ENCODE measurements at regions not wholly inside any gene's neighbourhood (a gene's known extent, or its start where the extent isn't known, plus 50 kb on each side); places are given as distances from the start of the nearest gene placed in this dataset.

DNA sequence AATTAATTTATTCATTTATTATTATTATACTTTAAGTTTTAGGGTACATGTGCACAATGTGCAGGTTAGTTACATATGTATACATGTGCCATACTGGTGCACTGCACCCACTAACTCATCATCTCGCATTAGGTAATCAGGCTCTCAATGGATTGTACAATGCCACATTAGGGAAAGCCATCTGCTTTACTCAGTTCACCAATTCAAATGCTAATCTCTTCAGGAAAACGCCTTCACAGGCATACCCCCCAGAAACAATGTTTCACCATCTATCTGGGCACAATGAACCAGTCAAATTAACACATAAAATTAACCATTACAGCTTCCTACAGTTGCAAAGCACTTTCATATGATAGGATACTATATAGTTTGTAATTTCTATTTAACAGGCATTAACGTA lies 84.8 kb upstream of the DNAJC10 start:
- Mint-ChIP-seq H3K9me3 (ENCODE audit: low read depth) (no peaks in the 10 kb centered on the region), H3K27me3 (no peaks in the 10 kb centered on the region), H3K4me1 (ENCODE audit: low read depth) (peaks cover 1% of the 10 kb centered on the region), H3K27ac (no peak overlapping the region), H3K4me3 (ENCODE audit: low read depth) (no peak overlapping the region), H3K36me3 (ENCODE audit: insufficient read depth) (no peaks in the 10 kb centered on the region)
- DNase-seq (ENCODE audit: low spot score, unreplicated experiment), result no peak
- no peak for TF ChIP-seq CTCF (IDR thresholded peaks at IDR 0.05; ENCODE audit: unreplicated experiment)

DNA sequence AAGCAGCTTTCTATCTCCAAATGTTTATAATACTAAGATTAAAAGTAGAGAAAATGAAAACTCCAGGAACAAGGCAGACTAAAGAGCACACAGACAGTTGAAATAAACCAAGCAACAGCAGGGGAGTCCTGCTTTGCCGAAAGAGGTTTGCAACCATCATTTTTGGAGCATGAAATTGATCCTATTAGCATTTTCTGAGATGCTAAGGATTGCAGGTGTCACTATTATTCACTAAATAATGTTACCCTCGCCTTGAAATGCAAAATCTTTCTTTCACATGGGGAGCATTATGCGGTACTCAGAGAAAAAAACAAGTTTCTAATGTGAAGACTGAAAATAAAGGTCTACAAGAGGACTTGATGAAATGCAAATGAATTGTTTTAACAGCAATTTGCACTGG lies 81.7 kb upstream of the DNAJC10 start:
- no peak for TF ChIP-seq CTCF (IDR thresholded peaks at IDR 0.05; ENCODE audit: unreplicated experiment)
- H3K9me3 Mint-ChIP-seq (ENCODE audit: low read depth), result no peaks in the 10 kb centered on the region
- no peak overlapping the region for H3K4me3 Mint-ChIP-seq (ENCODE audit: low read depth)
- H3K36me3 Mint-ChIP-seq (ENCODE audit: insufficient read depth), result no peaks in the 10 kb centered on the region
- H3K27ac Mint-ChIP-seq, result no peak overlapping the region
- no peak for DNase-seq (ENCODE audit: low spot score, unreplicated experiment)
- peaks cover 7% of the 10 kb centered on the region for H3K4me1 Mint-ChIP-seq (ENCODE audit: low read depth)
- no peaks in the 10 kb centered on the region for H3K27me3 Mint-ChIP-seq

DNA sequence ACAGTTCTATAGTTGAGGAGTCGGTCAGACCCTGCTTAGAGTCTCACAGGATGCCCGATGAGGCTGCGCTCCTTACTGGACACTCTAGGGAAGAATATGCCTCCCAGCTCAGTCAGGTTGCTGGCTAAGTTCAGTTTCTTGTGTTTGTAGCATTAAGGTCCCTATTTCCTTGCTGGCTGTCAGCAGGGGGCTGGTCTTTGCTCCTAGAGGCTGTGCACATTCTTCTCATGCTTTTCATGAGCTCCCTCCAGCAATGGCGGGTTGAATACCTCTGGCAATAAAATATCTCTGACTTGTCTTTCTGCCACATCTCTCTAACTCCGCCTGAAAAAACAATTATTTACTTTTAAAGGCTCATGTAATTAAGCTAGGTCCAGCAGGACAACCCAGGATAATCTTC lies 79.4 kb upstream of the DNAJC10 start:
- Mint-ChIP-seq H3K4me3 (ENCODE audit: low read depth) (no peak overlapping the region), H3K4me1 (ENCODE audit: low read depth) (peaks cover 5% of the 10 kb centered on the region), H3K36me3 (ENCODE audit: insufficient read depth) (no peaks in the 10 kb centered on the region), H3K9me3 (ENCODE audit: low read depth) (no peaks in the 10 kb centered on the region), H3K27me3 (no peaks in the 10 kb centered on the region), H3K27ac (peak overlapping the region; percentile 21)
- no peak for TF ChIP-seq CTCF (IDR thresholded peaks at IDR 0.05; ENCODE audit: unreplicated experiment)
- DNase-seq (ENCODE audit: low spot score, unreplicated experiment), result no peak

DNA sequence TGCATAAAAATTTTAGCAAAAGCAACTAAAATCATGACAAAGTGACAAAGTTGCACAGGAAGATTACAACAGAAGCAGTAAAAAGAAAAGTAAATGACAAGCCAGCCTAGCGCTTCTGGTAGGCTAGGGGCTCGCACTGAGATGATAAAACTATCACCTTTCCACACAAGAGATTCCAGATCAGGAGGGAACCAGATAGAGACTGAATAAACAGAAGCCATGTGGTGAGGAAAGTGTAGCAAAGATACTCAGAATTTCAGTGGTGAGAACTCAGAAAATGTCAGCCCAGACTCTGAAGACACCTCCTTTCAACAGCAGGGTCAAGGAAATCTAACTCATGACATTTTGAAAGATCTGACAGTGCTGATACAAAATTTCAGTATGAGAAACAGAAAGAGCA lies 77.4 kb upstream of the DNAJC10 start:
- Mint-ChIP-seq H3K27ac (no peak overlapping the region), H3K36me3 (ENCODE audit: insufficient read depth) (no peaks in the 10 kb centered on the region), H3K4me3 (ENCODE audit: low read depth) (no peak overlapping the region), H3K27me3 (no peaks in the 10 kb centered on the region), H3K9me3 (ENCODE audit: low read depth) (no peaks in the 10 kb centered on the region), H3K4me1 (ENCODE audit: low read depth) (peaks cover 5% of the 10 kb centered on the region)
- DNase-seq (ENCODE audit: low spot score, unreplicated experiment), result no peak
- no peak for TF ChIP-seq CTCF (IDR thresholded peaks at IDR 0.05; ENCODE audit: unreplicated experiment)

DNA sequence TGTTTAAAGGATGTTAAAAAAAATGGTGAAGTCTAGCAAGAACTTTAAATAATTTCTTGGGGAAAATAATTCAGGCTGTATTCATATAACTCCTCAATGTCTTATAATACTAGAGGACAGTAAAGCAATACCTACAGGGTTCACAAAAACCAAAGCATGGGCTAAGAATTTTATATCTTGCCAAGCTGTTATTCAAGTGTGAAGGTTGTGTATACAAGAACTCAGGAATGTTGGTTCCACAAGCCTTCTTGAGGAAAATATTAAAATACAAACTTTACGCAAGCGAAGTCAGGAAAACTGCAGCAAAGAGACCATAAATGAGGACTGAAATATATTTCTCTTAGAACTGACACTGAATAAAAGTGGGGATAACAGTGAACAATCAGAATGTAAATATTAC lies 76.1 kb upstream of the DNAJC10 start:
- H3K27me3 Mint-ChIP-seq, result no peaks in the 10 kb centered on the region

More for the DNA sequence above, 76.1 kb upstream of the DNAJC10 start:
- H3K27ac Mint-ChIP-seq, result no peak overlapping the region
- H3K4me1 Mint-ChIP-seq (ENCODE audit: low read depth), result peaks cover 5% of the 10 kb centered on the region
- TF ChIP-seq CTCF (IDR thresholded peaks at IDR 0.05; ENCODE audit: unreplicated experiment), result no peak
- no peak overlapping the region for H3K4me3 Mint-ChIP-seq (ENCODE audit: low read depth)
- peaks cover 1% of the 10 kb centered on the region for H3K36me3 Mint-ChIP-seq (ENCODE audit: insufficient read depth)
- H3K9me3 Mint-ChIP-seq (ENCODE audit: low read depth), result no peaks in the 10 kb centered on the region
- no peak for DNase-seq (ENCODE audit: low spot score, unreplicated experiment)
